ENCODE measurements at regions not wholly inside any gene's neighbourhood (a gene's known extent, or its start where the extent isn't known, plus 50 kb on each side); places are given as distances from the start of the nearest gene placed in this dataset.
"Not testable (repeated sequence)": the region's sequence is repeated elsewhere in the genome, so short reads cannot be mapped to it uniquely, and the experiment has no call there.

DNA sequence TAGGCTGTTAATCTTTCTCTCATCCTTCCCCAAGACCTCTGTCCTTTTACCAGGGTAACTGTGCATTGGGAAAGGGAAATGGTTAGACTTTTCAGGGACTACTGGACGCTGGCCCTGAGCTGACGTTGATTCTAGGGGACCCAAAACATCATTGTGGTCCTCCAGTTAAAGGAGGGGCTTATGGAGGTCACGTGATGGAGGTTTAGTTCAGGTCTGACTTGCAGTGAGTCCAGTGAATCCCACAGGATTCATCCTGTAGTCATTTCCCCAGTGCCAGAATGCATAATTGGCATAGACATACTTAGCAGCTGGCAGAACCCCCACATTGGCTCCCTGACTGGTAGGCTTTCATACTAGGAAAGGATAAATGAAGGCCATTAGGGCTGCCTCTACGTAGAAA lies 246.3 kb downstream of the KCNE4 start:
- not testable (repeated sequence) for DNase-seq

DNA sequence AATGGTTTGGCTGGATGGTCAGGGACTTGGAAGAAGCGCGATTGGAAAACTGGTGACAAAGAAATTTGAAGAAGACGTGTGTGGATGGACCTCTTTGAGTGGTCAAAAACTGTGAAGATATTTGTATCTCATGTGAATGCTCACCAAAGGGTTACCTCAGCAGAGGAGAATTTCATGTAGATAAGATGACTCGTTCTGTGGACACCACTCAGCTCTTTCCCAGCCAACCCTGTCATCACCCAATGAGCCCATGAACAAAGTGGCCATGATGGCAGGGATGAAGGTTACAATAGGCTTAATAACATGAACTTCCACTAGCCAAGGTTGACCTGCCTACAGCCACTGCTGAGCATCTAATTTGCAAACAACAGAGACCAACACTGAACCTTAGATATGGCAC lies 248.3 kb downstream of the KCNE4 start:
- DNase-seq, result no peak

GRCh38 chr2:223306371-223306770 lies 254.4 kb downstream of the KCNE4 start:
- no peak for DNase-seq

DNA sequence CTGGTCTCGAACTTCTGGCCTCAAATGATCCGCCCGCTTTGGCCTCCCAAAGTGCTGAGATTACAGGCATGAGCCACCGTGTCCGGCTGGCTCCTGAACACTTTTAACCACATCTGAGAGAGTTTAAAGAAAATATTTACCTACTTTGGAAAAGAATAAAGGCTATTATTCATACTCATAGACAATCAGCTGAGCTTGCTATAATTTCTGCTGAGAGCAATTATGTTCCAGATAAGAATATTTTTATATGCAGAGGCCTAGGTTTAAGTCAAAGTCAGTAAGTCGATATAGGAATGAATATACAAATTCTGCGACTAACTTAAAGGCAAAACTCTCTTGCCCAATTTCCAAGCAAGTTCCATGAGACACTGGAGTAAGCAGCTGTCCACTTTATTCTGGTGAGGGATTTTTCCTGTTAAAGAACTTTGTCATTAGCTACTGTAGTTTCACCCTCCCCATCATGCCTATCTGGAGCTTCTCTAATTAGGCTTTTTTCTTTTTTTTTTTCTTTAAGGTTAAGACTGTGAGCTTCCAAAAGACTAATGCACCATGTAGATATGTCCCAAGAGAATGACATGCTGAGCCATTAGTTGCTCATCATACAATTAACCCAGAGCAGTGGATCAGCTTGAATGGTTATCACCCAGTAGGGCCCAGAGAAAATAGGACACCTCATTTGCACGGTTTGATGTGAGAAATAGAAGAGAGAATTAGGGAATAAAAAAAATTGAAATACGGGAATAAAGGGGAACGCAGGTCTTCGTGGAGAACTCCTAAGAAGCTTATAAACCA lies 260.1 kb downstream of the KCNE4 start:
- DNase-seq, result no peak

DNA sequence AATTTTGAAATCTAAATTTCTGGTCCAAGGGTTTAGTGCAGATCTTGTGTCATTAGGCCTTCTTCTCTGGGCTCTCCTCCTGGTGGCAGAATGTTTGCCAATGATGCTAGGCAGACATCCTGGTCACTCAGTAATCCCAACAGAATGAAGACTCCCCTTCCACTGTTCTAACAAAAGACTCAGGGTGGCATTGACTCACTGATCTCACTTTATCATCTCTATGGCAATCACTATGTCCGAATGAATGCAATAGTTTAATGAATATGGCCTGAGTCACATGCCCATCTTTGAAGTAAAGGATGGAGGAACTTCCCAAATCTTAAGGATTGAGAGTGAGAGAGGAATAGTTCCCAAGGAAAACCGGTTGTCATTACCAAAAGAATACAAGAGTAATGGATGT lies 261.1 kb downstream of the KCNE4 start:
- DNase-seq, result no peak

GRCh38 chr2:223314811-223315210 lies 262.8 kb downstream of the KCNE4 start:
- DNase-seq, result no peak

DNA sequence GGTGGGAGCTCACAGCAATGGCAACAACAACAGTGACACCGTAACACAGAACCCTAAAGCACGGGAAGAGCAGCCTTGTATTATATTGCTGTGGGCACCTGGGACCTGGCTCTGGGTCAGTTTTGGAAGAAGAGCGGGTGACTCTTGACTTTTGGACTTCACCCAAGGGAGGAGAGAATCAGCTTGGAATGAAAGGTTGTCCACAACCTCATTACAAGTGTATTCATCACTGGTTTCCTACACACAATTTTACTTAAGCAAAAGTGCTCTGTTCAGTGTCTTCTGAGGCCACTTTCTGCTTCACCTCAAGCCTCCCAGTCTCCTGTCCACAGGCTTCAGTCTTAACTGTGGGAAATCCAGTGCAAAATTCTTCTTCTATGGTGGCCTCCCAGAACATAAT lies 263.8 kb downstream of the KCNE4 start:
- no peak for DNase-seq

- no peak for DNase-seq
Observed at GRCh38 chr2:223316342-223316741, 264.4 kb downstream of the KCNE4 start.

- no peak for DNase-seq
Observed at GRCh38 chr2:223319601-223320000, 267.6 kb downstream of the KCNE4 start.

DNA sequence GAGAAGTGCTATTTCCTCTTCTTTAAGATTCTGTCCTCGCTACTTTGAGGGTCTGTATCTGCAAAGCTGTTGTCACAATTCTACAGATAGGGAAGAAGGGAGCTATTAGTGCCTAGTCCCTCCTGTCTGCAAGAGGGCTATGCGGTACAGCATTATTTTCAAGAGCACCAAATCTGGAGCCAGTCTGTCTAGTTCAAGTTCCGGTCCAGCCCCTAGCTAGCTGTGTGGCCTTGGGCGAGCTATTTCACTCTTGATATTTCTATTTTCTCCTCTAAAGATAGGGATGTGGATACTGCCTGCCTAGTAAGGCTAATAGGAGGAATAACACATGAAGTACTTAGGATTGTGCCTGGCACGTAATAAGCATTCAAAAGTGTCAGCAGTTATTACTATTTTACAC lies 272.4 kb downstream of the KCNE4 start:
- DNase-seq, result no peak

DNA sequence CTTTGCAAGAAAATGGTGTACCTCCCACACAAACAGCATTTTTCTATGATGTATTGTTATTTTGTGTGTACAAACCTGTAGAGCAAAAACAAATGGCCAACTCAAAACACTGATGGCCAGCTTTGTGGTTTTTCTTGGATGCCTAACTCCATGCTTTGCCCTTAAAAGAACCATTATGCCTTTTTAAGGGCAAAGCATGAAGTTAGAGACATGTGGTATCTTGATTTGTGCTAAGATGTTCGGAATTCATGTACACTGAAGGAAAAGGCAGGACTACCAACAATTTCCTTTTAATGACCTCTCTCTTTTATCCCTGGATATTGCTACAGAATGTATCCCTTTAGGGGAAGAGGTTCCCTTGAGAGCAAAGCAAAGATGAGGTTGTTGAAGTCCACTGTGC lies 273.6 kb downstream of the SCG2 start:
- DNase-seq, result no peak

GRCh38 chr2:223330747-223331146 lies 271.4 kb downstream of the SCG2 start:
- not testable (repeated sequence) for DNase-seq

GRCh38 chr2:223338016-223338415 lies 264.1 kb downstream of the SCG2 start:
- no peak for DNase-seq

DNA sequence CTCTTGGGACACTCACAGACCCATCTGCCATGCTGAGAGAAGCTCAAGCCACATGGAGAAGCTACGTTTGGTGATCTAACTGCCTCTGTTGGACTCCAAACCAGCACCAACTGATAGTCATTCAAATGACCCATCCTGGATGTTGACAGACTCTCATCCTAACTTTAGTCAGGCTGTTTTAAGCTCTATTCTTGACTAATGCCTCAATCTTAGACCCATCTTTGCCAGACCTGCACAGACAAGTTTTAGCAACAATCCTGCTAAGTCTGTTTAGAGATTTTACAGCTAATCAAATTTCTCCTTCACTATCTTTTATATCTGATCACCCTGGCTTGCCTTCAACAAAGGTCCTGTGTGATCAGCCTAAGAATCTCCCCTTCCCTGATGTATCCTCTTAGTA lies 245.1 kb downstream of the SCG2 start:
- no peak for DNase-seq

GRCh38 chr2:223363085-223363484 lies 239.1 kb downstream of the SCG2 start:
- peak; percentile 82 for DNase-seq

- no peak for DNase-seq
Observed at GRCh38 chr2:223365158-223365679, 236.9 kb downstream of the SCG2 start.

DNA sequence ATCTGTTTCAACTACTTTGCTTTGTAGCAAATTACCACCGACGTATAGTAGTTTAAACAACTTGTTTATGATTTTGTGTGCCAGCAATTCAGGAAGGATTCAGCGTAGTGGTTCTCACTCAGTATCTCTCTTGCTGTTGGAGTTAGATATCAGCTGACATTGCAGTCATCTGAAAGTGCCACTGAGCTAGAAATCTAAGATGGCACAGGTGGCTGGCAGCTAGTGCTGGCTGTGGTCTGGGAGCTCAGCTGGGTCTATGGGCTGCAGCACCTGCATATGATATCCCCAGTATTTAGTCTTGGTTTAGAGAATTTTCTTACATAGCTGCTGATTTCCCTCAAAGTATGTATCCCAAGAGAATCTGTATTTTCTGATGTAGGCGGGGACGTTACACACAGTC lies 235.6 kb downstream of the SCG2 start:
- DNase-seq, result no peak

GRCh38 chr2:223368481-223368880 lies 233.7 kb downstream of the SCG2 start:
- DNase-seq, result no peak

GRCh38 chr2:223369889-223370288 lies 232.3 kb downstream of the SCG2 start:
- no peak for DNase-seq

DNA sequence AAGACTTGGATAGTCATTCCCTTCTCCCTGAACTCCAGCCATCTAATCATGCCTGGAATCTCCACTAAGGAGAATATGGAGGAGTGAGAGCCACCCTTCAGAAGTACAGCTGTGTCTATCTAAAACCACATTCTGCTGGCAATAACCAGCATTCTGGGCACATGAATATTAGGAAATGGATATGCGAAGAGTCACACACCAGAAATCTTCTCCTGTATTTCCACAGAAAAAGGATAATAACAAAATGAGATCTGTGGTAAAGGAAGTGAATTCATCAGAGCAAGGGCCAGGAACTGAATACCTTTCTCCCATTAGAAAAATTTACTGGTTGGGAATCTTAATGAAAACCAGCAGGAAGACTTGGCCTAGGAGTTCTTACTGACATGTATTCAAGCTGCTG lies 218.8 kb downstream of the SCG2 start:
- DNase-seq, result no peak

DNA sequence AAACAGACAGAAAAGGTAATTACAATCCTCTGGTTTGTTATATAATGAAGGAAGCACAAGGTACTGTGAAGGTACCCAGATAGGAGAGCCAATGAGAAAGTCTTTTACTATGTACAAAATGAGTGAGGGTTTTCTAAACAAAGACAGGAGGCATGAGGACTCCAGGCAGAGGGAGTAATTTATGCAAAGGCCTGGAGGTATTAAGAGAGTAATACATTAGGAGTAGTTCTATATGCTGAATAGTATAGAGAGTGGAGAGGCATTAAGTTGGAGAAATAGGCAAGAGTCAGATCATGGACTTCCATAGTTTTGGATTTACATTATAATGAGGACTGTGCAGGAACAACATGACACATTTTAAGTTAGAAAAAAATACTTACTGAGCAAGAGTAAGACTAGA lies 216.0 kb downstream of the SCG2 start:
- DNase-seq, result no peak

DNA sequence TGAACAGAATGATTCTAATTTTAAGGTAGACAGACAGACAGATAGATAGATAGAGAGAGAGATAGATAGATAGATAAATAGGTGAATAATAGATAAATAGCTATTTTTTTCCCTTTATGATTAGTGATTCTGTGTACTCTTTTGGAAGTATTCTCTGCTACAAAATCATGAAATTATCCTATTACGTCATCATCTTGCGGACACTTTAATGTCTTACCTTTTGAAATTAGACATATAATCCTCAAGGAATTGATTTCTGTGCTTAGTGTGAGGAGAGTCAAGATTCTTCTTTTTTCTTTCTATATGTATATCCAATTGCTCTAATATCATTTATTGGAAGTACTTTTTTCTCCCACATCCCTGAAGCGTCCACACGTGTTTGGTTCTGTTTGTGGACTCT lies 215.2 kb downstream of the SCG2 start:
- DNase-seq, result no peak

GRCh38 chr2:223389624-223390023 lies 212.5 kb downstream of the SCG2 start:
- no peak for DNase-seq

DNA sequence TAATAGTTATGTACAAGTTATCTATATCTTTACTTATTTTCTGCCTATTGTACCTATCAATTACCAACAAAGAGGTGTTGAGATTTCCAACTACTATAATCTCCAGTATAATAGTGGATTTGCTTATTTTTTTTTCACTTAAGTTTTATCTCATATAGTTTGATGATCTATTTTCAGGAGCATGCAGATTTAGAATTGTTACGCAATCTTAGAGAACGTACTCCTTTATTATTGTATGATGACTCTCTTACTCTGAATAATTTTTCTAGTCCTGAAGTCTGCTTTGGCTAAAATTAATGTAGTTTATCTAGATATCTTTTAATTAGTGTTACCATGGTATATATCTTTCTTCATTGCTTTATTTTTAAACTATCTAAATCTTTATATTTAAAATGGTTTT lies 205.2 kb downstream of the SCG2 start:
- no peak for DNase-seq

DNA sequence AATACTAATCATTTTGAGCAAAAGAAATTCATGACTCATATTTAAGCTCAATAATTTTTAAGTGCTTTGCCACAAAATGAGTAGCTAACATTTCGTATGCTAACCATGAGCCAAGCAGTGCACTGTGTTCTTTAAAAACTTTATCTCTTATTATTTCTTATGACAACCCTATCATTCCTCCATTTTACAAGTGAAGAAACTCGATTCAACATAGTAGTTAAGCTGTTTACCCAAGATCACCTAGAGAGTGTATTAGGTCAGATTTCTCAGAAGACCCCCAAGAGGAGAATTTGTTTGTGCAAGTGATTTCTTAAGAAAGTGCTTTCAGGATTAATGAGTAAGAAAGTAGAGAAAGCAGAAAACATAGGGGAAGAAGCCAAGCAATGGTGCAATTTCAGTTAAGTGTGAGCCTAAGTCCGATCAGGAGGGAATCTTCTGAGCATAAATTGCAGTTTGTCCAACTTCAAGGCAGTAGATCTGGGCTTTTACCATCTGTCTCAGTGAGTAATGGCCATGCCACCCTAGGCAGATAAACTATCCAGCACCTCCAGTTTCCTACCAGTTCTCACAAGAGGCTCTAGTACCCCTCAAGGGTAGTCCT lies 202.7 kb downstream of the SCG2 start:
- no peak for DNase-seq
